GM06990 (cell line): ENCODE measurements at regions not wholly inside any gene's neighbourhood (a gene's known extent, or its start where the extent isn't known, plus 50 kb on each side); places are given as distances from the start of the nearest gene placed in this dataset.

Experiments used
- DNase-seq: peaks from one replicate; pipeline ENCODE4 v3.0.0-alpha.2; 2011; ENCODE audit not compliant: insufficient read length; ENCODE audit errors: extremely low read depth
- H3K27me3 ChIP-seq: replicated peaks from 2 replicates; pipeline ENCODE4 v1.6.0; 2011; ENCODE audit warnings: low read length; ENCODE audit not compliant: control insufficient read depth, insufficient read depth
- H3K36me3 ChIP-seq: 2 replicates; pipeline ENCODE4 v1.5.1; 2011; ENCODE audit warnings: low read length; ENCODE audit not compliant: control insufficient read depth, insufficient read depth
- H3K4me3 ChIP-seq: replicated peaks from 2 replicates; pipeline ENCODE4 v1.5.1; 2011; ENCODE audit warnings: low read depth, mild to moderate bottlenecking, control low read depth, low read length
- CTCF ChIP-seq: IDR thresholded peaks from 2 replicates; pipeline ENCODE4 v1.5.1; 2011; ENCODE audit warnings: low read length, control low read depth, mild to moderate bottlenecking, inconsistent platforms; ENCODE audit not compliant: insufficient read depth, poor library complexity, severe bottlenecking

GRCh38 chr11:33549483-33549882 is 151.1 kb downstream of the C11orf91 start:
- no peak for DNase-seq
- Histone ChIP-seq H3K27me3 (no peaks in the 10 kb centered on the region), H3K4me3 (no peak overlapping the region), H3K36me3 (no peaks in the 10 kb centered on the region)
- no peak for TF ChIP-seq CTCF

GRCh38 chr11:33545931-33546330 is 154.7 kb downstream of the C11orf91 start:
- no peak for DNase-seq
- H3K36me3 ChIP-seq = no peaks in the 10 kb centered on the region
- TF ChIP-seq CTCF = no peak
- H3K4me3 ChIP-seq = no peak overlapping the region
- no peaks in the 10 kb centered on the region for H3K27me3 ChIP-seq

- DNase-seq = no peak
Observed at GRCh38 chr11:33544593-33545373, 155.8 kb downstream of the C11orf91 start.

GRCh38 chr11:33543823-33544222 is 156.8 kb downstream of the C11orf91 start:
- no peak for DNase-seq

More at GRCh38 chr11:33544593-33545373, 155.8 kb downstream of the C11orf91 start:
- TF ChIP-seq CTCF = no peak
- no peak overlapping the region for H3K4me3 ChIP-seq
- no peaks in the 10 kb centered on the region for H3K27me3 ChIP-seq
- no peaks in the 10 kb centered on the region for H3K36me3 ChIP-seq

GRCh38 chr11:33542921-33543320 is 157.7 kb downstream of the C11orf91 start:
- H3K36me3 ChIP-seq = no peaks in the 10 kb centered on the region
- H3K27me3 ChIP-seq = no peaks in the 10 kb centered on the region
- no peak overlapping the region for H3K4me3 ChIP-seq
- TF ChIP-seq CTCF = peak; percentile 79
- DNase-seq = no peak

More at GRCh38 chr11:33543823-33544222, 156.8 kb downstream of the C11orf91 start:
- no peaks in the 10 kb centered on the region for H3K27me3 ChIP-seq
- H3K4me3 ChIP-seq = no peak overlapping the region
- H3K36me3 ChIP-seq = no peaks in the 10 kb centered on the region
- TF ChIP-seq CTCF = no peak
